ENCODE measurements at regions not wholly inside any gene's neighbourhood (a gene's known extent, or its start where the extent isn't known, plus 50 kb on each side); places are given as distances from the start of the nearest gene placed in this dataset.
A peak's percentile ranks its signal among the peaks of the same experiment; 100 is the strongest.

- DNase-seq (ENCODE audit: low spot score): no peak
These were observed 688.8 kb downstream of the SEMA5A start for GRCh38 chr5:8857051-8857450.

GRCh38 chr5:8861764-8862163, 684.1 kb downstream of the SEMA5A start:
- no peak for DNase-seq (ENCODE audit: low spot score)

- DNase-seq (ENCODE audit: low spot score): no peak
These were observed 681.8 kb downstream of the SEMA5A start for GRCh38 chr5:8864053-8864452.

- DNase-seq (ENCODE audit: low spot score): no peak
These were observed 680.6 kb downstream of the SEMA5A start for GRCh38 chr5:8865266-8865665.

- no peak for DNase-seq (ENCODE audit: low spot score)
These were observed 680.0 kb downstream of the SEMA5A start for GRCh38 chr5:8865686-8866374.

GRCh38 chr5:8868283-8868682, 677.6 kb downstream of the SEMA5A start:
- DNase-seq (ENCODE audit: low spot score): no peak

GRCh38 chr5:8869932-8870331, 675.9 kb downstream of the SEMA5A start:
- DNase-seq (ENCODE audit: low spot score): no peak

- DNase-seq (ENCODE audit: low spot score): no peak
These were observed 675.4 kb downstream of the SEMA5A start for GRCh38 chr5:8870349-8870958.

GRCh38 chr5:8870959-8871355, 674.9 kb downstream of the SEMA5A start:
- DNase-seq (ENCODE audit: low spot score): no peak

- no peak for DNase-seq (ENCODE audit: low spot score)
These were observed 674.4 kb downstream of the SEMA5A start for GRCh38 chr5:8871446-8871845.

GRCh38 chr5:8875722-8876121, 670.2 kb downstream of the SEMA5A start:
- no peak for DNase-seq (ENCODE audit: low spot score)

GRCh38 chr5:8879248-8879647, 666.6 kb downstream of the SEMA5A start:
- no peak for DNase-seq (ENCODE audit: low spot score)

GRCh38 chr5:8884029-8884428, 661.8 kb downstream of the SEMA5A start:
- DNase-seq (ENCODE audit: low spot score): no peak

- DNase-seq (ENCODE audit: low spot score): no peak
These were observed 652.9 kb downstream of the SEMA5A start for GRCh38 chr5:8892926-8893325.

GRCh38 chr5:8894031-8894430, 651.8 kb downstream of the SEMA5A start:
- no peak for DNase-seq (ENCODE audit: low spot score)

- no peak for DNase-seq (ENCODE audit: low spot score)
These were observed 650.8 kb downstream of the SEMA5A start for GRCh38 chr5:8895062-8895461.

- DNase-seq (ENCODE audit: low spot score): no peak
These were observed 650.3 kb downstream of the SEMA5A start for GRCh38 chr5:8895599-8895998.

GRCh38 chr5:8897316-8897715, 648.6 kb downstream of the SEMA5A start:
- no peak for DNase-seq (ENCODE audit: low spot score)

- DNase-seq (ENCODE audit: low spot score): no peak
These were observed 640.9 kb downstream of the SEMA5A start for GRCh38 chr5:8905021-8905420.

GRCh38 chr5:8906303-8906967, 639.4 kb downstream of the SEMA5A start:
- DNase-seq (ENCODE audit: low spot score): no peak

- DNase-seq (ENCODE audit: low spot score): no peak
These were observed 638.6 kb downstream of the SEMA5A start for GRCh38 chr5:8907168-8907868.

- peak; percentile 13 for DNase-seq (ENCODE audit: low spot score)
These were observed 637.7 kb downstream of the SEMA5A start for GRCh38 chr5:8908055-8908683.
